ENCODE measurements at regions not wholly inside any gene's neighbourhood (a gene's known extent, or its start where the extent isn't known, plus 50 kb on each side); places are given as distances from the start of the nearest gene placed in this dataset.
"Not testable (repeated sequence)": the region's sequence is repeated elsewhere in the genome, so short reads cannot be mapped to it uniquely, and the experiment has no call there.

GRCh38 chrX:55389376-55389775, 62.6 kb upstream of the MAGEH1 start:
- intact Hi-C loops (cut with micrococcal nuclease; ENCODE audit: unreplicated experiment), result no loop called here
- Mint-ChIP-seq H3K4me3 (ENCODE audit: low read depth, unreplicated experiment) (no peak overlapping the region), H3K4me1 (ENCODE audit: low read depth, unreplicated experiment) (no peaks in the 10 kb centered on the region), H3K9me3 (ENCODE audit: low read depth, unreplicated experiment) (peaks cover 14% of the 10 kb centered on the region), H3K27me3 (ENCODE audit: unreplicated experiment) (no peaks in the 10 kb centered on the region), H3K27ac (ENCODE audit: unreplicated experiment) (no peak overlapping the region), H3K36me3 (ENCODE audit: insufficient read depth, unreplicated experiment) (no peaks in the 10 kb centered on the region)
- no peak for DNase-seq
- no peak for TF ChIP-seq CTCF (IDR thresholded peaks at IDR 0.05; ENCODE audit: unreplicated experiment)
- BruUV-seq (replicated peaks), result no TSS peak
- CTCF ChIA-PET, result no interaction called here

DNA sequence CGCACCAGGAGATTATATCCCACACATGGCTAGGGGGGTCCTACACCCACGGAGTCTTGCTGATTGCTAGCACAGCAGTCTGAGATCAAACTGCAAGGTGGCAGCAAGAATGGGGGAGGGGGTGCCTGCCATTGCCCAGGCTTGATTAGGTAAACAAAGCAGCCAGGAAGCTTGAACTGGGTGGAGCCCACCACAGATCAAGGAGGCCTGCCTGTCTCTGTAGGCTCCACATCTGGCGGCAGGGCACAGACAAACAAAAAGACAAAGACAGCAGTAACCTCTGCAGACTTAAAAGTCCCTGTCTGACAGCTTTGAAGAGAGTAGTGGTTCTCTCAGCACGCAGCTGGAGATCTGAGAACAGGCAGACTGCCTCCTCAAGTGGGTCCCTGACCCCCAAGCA, 55.1 kb upstream of the MAGEH1 start:
- H3K36me3 Mint-ChIP-seq (ENCODE audit: insufficient read depth, unreplicated experiment); H3K4me3 Mint-ChIP-seq (ENCODE audit: low read depth, unreplicated experiment); DNase-seq; H3K4me1 Mint-ChIP-seq (ENCODE audit: low read depth, unreplicated experiment); CTCF ChIA-PET; H3K9me3 Mint-ChIP-seq (ENCODE audit: low read depth, unreplicated experiment); H3K27ac Mint-ChIP-seq (ENCODE audit: unreplicated experiment); intact Hi-C loops (cut with micrococcal nuclease; ENCODE audit: unreplicated experiment); BruUV-seq (replicated peaks); H3K27me3 Mint-ChIP-seq (ENCODE audit: unreplicated experiment): not testable (repeated sequence)

Data from Calu3 (cell line).